Peyer's patch (tissue), 4 donors: ENCODE measurements at regions not wholly inside any gene's neighbourhood (a gene's known extent, or its start where the extent isn't known, plus 50 kb on each side); places are given as distances from the start of the nearest gene placed in this dataset.

Experiments
- CTCF ChIP-seq, 6 experiments: fragments of 450-650 bp in 4 of 6; fragments of 200-600 bp in 2 of 6; sonication (generic) in 1 of 6; IDR thresholded peaks; one replicate each; pipeline ENCODE4 v1.5.1; 2017 to 2019; ENCODE audit warnings: antibody characterized with exemption in 6 of 6, mild to moderate bottlenecking in 3 of 6, moderate library complexity in 1 of 6
- POLR2A ChIP-seq, 2 donors: fragments of 450-650 bp; IDR thresholded peaks; one replicate each; pipeline ENCODE4 v1.5.1; 2017; ENCODE audit warnings: antibody characterized with exemption in 2 of 2, mild to moderate bottlenecking in 2 of 2, moderate library complexity in 2 of 2

DNA sequence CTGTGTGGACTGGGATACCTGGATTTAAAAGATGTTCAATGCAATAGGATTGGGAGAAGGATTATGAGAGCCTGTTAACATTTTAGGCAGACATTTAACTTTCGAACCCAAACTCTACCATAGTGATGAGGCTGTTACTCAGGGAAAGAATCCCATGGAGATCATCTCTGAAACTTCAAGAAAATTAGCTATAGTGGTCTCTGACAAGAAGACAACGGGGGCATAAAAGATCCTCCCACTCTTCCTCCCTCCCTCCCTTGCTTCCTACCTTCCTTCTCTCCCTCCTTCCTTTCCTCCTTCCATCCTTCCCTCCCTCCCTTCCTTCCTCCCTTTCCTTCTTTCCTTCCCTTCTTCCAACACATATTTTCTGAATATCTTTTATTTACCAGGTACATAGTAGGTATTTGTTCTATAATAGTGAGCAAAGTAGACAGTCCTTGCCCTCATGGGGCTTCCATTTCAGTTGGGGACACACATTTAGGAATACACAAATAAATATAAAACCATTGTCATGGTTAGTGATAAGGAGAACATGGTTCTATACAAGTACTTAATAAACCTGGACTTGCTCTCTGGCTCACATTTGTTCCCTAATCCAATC is 143.2 kb downstream of the ATP6V1G3 start:
- TF ChIP-seq CTCF (IDR thresholded peaks at IDR 0.05) (no peak), POLR2A (IDR thresholded peaks at IDR 0.05) (no peak)
